Subcutaneous abdominal adipose tissue (tissue), 5 donors: ENCODE measurements at regions not wholly inside any gene's neighbourhood (a gene's known extent, or its start where the extent isn't known, plus 50 kb on each side); places are given as distances from the start of the nearest gene placed in this dataset.
"Not testable (repeated sequence)": the region's sequence is repeated elsewhere in the genome, so short reads cannot be mapped to it uniquely, and the experiment has no call there.

Experiments
- H3K27ac ChIP-seq: one replicate; pipeline ENCODE4 v1.7.0; 2013; ENCODE audit warnings: low read depth, mild to moderate bottlenecking, inconsistent platforms, low read length, moderate library complexity
- H3K27me3 ChIP-seq, 5 donors: one replicate each; pipeline ENCODE4 v1.7.0; 2013; ENCODE audit warnings: low read length in 5 of 5, inconsistent platforms in 1 of 5; ENCODE audit not compliant: control insufficient read depth in 5 of 5, insufficient read depth in 4 of 5
- H3K36me3 ChIP-seq, 5 donors: one replicate each; pipeline ENCODE4 v1.7.0; 2013; ENCODE audit warnings: low read length in 5 of 5; ENCODE audit not compliant: control insufficient read depth in 5 of 5, insufficient read depth in 5 of 5
- H3K4me1 ChIP-seq, 5 donors: one replicate each; pipeline ENCODE4 v1.7.0; 2013; ENCODE audit warnings: low read length in 5 of 5, mild to moderate bottlenecking in 3 of 5, moderate library complexity in 1 of 5; ENCODE audit not compliant: control insufficient read depth in 5 of 5, insufficient read depth in 5 of 5
- H3K4me3 ChIP-seq, 5 donors: one replicate each; pipeline ENCODE4 v1.7.0; 2013; ENCODE audit warnings: low read length in 5 of 5, low read depth in 1 of 5
- H3K9ac ChIP-seq, 5 donors: one replicate each; pipeline ENCODE4 v1.7.0; 2013; ENCODE audit warnings: low read length in 5 of 5, mild to moderate bottlenecking in 4 of 5, moderate library complexity in 3 of 5
- H3K9me3 ChIP-seq, 5 donors: one replicate each; pipeline ENCODE4 v1.7.0; 2013; ENCODE audit warnings: low read length in 5 of 5; ENCODE audit not compliant: control insufficient read depth in 5 of 5
- donor health status: healthy.
- donor health status: healthy.
- donor health status: healthy.
- donor health status: healthy.
- donor health status: healthy.

GRCh38 chr15:29528276-29528675 lies 258.7 kb upstream of the NSMCE3 start:
- H3K27me3 ChIP-seq = peaks cover 0 to 2% (median 0%) of the 10 kb centered on the region in 5 donors
- no peaks in the 10 kb centered on the region for H3K9me3 ChIP-seq
- peaks cover 0 to 1% (median 0%) of the 10 kb centered on the region in 5 donors for H3K4me1 ChIP-seq
- no peak overlapping the region for H3K9ac ChIP-seq
- no peak overlapping the region for H3K27ac ChIP-seq
- no peaks in the 10 kb centered on the region for H3K36me3 ChIP-seq
- H3K4me3 ChIP-seq = no peak overlapping the region

DNA sequence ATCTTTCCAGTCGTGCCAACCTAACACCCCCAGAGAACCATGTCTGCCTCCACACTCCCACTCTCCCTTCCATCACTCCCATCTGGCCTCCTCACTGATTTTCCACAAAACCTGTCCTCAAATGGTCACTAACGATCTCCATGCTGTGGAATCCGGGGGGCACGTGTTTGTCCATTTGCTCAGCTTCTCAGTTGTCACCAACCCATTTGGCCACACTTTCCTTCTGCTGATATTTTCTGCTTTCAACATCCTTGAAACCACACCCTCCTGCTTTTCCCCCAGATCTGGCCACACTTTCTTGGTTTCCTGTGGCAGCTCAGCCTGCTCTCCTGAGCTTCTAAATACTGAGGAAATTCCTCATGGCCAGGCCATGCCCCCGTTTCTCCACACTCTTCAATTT lies 257.2 kb upstream of the NSMCE3 start:
- no peaks in the 10 kb centered on the region for H3K36me3 ChIP-seq
- peaks cover 0 to 2% (median 0%) of the 10 kb centered on the region in 5 donors for H3K27me3 ChIP-seq
- H3K4me3 ChIP-seq = no peak overlapping the region
- H3K27ac ChIP-seq = no peak overlapping the region
- no peaks in the 10 kb centered on the region for H3K4me1 ChIP-seq
- H3K9me3 ChIP-seq = no peaks in the 10 kb centered on the region
- no peak overlapping the region for H3K9ac ChIP-seq

DNA sequence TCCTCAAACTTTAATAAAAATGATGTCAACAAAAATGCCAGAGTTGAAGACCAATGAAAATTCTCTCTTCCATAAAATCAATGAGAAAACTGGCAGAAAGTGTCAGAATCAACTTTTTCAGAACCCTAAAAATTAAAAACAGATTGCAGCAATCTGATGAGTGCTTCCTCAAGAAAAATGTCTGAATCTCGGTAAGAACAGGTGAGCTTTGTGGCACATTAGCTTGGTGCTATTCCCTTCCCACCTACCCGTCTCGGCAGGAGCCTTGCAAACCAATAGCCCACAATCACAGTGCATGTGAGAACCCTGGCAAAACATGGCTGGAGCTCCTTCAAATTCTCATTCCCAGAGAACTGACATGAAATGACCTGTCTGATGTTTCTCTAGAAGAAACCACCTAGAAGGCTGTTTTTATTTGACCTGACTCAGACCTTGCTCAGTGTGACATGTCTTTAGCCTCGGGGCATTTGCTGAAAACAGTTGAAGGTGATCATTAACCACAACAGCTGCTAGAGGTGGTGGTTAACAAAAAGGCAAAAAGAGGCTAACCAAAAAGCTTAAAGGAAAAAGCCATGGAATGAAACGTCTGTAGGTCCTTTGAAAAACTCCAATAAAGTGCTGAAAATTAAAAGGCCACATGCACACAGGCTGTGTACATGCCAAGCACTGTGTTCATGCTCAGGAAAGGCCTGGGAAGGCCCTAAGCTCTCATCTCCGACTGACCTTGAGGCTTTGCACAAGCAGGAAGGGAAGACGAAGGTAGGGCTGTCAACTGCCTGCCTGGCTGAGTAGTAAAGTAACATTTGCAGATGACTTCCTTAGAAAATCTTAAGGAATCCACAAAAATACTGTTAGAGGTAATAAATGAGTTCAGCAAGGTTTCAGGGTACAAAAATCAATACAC lies 253.0 kb upstream of the NSMCE3 start:
- Histone ChIP-seq H3K27me3 (peaks cover 0 to 2% (median 0%) of the 10 kb centered on the region in 5 donors), H3K36me3 (no peaks in the 10 kb centered on the region), H3K4me1 (peaks cover 0 to 14% (median 0%) of the 10 kb centered on the region in 5 donors), H3K27ac (no peak overlapping the region), H3K9ac (no peak overlapping the region), H3K4me3 (no peak overlapping the region), H3K9me3 (peaks cover 0 to 14% (median 0%) of the 10 kb centered on the region in 5 donors)

- Histone ChIP-seq H3K36me3 (no peaks in the 10 kb centered on the region), H3K9me3 (peaks cover 0 to 14% (median 0%) of the 10 kb centered on the region in 5 donors), H3K27me3 (no peaks in the 10 kb centered on the region), H3K4me1 (peaks cover 0 to 31% (median 0%) of the 10 kb centered on the region in 5 donors), H3K9ac (no peak overlapping the region), H3K27ac (no peak overlapping the region), H3K4me3 (no peak overlapping the region)
These were observed 248.8 kb upstream of the NSMCE3 start for GRCh38 chr15:29518442-29518841.

DNA sequence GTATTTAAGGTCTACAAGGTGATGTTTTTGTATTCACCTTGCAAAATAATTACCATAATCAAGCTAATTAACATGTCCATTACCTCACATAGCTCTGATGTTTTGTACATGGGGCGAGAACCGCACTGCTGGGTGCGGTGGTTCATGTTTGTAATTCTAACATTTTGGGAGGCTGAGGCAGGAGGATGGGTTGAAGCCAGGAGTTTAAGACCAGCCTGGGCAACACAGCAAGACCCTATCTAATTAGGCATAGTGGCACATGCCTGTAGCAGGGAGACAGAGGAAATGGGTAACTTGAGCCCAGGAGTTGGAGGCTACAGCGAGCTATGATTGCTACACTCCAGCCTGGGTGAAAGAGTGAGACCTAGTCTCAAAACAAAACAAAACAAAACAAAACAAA lies 248.2 kb upstream of the NSMCE3 start:
- peaks cover 0 to 14% (median 0%) of the 10 kb centered on the region in 5 donors for H3K9me3 ChIP-seq
- no peak overlapping the region for H3K9ac ChIP-seq
- H3K36me3 ChIP-seq = no peaks in the 10 kb centered on the region
- peaks cover 0 to 31% (median 0%) of the 10 kb centered on the region in 5 donors for H3K4me1 ChIP-seq
- H3K27me3 ChIP-seq = no peaks in the 10 kb centered on the region
- no peak overlapping the region for H3K27ac ChIP-seq
- H3K4me3 ChIP-seq = no peak overlapping the region

DNA sequence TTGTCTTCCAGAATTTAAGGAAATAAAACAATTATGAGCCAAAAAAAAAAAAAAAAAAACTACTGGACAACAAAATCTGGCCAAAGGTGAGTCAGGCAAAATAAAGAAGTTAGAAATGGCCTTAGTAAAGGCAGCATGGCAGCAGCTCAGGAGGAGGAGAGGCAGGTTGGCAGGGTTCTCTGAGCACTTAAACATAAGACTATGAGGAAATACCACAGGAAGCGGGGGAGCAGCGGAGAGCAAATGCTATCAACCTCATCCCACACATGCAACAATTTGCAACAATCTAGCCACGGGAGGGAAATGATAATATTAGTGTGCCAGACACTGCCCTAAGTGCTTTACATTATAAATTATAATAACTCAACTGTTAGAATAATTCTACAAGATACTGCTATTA lies 247.3 kb upstream of the NSMCE3 start:
- no peak overlapping the region for H3K4me3 ChIP-seq
- H3K36me3 ChIP-seq = no peaks in the 10 kb centered on the region
- no peak overlapping the region for H3K27ac ChIP-seq
- H3K9ac ChIP-seq = no peak overlapping the region
- H3K27me3 ChIP-seq = no peaks in the 10 kb centered on the region
- peaks cover 0 to 14% (median 0%) of the 10 kb centered on the region in 5 donors for H3K9me3 ChIP-seq
- peaks cover 0 to 31% (median 0%) of the 10 kb centered on the region in 5 donors for H3K4me1 ChIP-seq

DNA sequence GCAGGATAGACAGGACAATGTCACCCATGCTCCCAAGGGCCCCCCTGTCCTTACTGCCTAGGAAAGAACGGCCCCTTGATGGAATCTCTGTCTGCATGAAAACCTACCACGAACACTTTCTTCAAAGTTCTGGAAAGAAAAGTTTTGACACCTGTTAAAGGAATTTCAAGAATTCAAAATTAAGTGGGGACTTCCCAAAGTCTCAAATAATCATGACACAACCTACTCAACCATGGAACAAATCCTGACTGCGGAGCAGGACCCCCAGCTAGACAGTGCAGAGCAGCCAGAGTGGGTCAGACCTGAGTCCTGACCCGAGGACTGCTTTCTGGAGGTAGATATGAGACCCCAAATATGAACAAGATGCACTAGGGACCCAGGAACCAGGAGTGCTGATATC lies 245.3 kb upstream of the NSMCE3 start:
- Histone ChIP-seq H3K4me1 (peaks cover 0 to 31% (median 0%) of the 10 kb centered on the region in 5 donors), H3K9me3 (peaks cover 0 to 14% (median 0%) of the 10 kb centered on the region in 5 donors), H3K4me3 (no peak overlapping the region), H3K27me3 (no peaks in the 10 kb centered on the region), H3K27ac (no peak overlapping the region), H3K36me3 (no peaks in the 10 kb centered on the region), H3K9ac (no peak overlapping the region)

GRCh38 chr15:29511663-29512062 lies 242.0 kb upstream of the NSMCE3 start:
- Histone ChIP-seq H3K9me3 (no peaks in the 10 kb centered on the region), H3K4me1 (peaks cover 0 to 8% (median 0%) of the 10 kb centered on the region in 5 donors), H3K27ac (no peak overlapping the region), H3K27me3 (no peaks in the 10 kb centered on the region), H3K36me3 (no peaks in the 10 kb centered on the region), H3K9ac (no peak overlapping the region), H3K4me3 (no peak overlapping the region)

DNA sequence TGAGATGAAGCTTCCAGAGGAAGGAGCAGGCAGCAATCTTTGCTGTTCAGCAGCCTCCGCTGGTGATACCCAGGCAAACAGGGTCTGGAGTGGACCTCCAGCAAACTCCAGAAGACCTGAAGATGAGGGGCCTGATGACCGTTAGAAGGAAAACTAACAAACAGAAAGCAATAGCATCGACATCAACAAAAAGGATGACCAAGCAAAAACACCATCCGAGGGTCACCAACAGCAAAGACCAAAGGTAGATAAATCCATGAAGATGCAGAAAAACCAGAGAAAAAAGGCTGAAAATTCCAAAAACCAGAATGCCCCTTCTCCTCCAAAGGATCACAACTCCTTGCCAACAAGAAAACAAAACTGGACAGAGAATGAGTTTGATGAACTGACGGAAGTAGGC lies 235.9 kb upstream of the NSMCE3 start:
- not testable (repeated sequence) for H3K9ac ChIP-seq, H3K27me3 ChIP-seq, H3K9me3 ChIP-seq, H3K4me1 ChIP-seq, H3K36me3 ChIP-seq, H3K27ac ChIP-seq, H3K4me3 ChIP-seq

DNA sequence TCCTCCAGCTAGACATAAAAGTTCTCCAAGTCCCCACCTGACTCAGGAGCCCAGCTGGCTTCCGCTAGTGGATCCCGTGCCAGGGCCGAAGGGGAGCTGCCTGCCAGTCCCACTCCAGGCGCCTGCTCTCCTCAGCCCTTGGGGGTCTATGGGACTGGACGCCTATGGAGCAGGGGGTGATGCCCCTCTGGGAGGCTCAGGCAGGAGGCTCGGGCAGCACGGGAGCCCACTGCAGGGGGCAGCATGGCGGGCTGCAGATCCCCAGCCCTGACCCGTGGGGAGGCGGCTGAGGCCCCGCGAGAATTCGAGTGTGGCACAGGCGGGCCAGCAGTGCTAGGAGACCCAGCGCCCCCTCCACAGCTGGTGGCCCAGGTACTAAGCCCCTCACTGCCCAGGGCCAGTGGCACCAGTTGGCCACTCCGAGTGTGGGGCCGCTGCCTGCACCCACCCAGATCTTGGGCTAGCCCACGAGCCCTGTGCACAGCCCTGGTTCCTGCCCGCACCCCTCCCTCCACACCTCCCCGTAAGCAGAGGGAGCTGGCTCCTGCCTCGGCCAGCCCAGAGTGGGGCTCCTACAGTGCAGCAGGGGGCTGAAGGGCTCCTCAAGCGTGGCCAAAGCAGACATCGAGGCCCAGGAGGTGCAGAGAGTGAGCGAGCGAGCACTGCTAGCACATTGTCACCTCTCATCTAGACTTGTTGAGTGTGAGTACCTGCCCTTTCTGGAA lies 221.3 kb upstream of the NSMCE3 start:
- Histone ChIP-seq H3K4me3 (no peak overlapping the region), H3K9me3 (peaks cover 0 to 5% (median 0%) of the 10 kb centered on the region in 5 donors), H3K27me3 (no peaks in the 10 kb centered on the region), H3K36me3 (no peaks in the 10 kb centered on the region), H3K27ac (no peak overlapping the region), H3K4me1 (no peaks in the 10 kb centered on the region), H3K9ac (no peak overlapping the region)
